B cell (primary cell): ENCODE measurements at regions not wholly inside any gene's neighbourhood (a gene's known extent, or its start where the extent isn't known, plus 50 kb on each side); places are given as distances from the start of the nearest gene placed in this dataset.

Experiments used
- ATAC-seq: fragments of 200-7000 bp; cut with Tn5 transposase; one replicate; pipeline ENCODE4 v1.10.0; 2021; ENCODE audit warnings: low read depth, mild to moderate bottlenecking, moderate number of reproducible peaks, moderate library complexity
- CTCF ChIA-PET: fragments of 350-600 bp; sonication (Branson Sonifier 250); formaldehyde crosslinking; loops from one replicate; lab custom pipeline; 2021; ENCODE audit warnings: antibody characterized with exemption, inconsistent platforms; lab: Charles Lee
- POLR2A ChIA-PET: fragments of 350-600 bp; sonication (Branson Sonifier 250); formaldehyde crosslinking; loops from one replicate; lab custom pipeline; 2021; ENCODE audit warnings: antibody characterized with exemption; lab: Charles Lee
- DNase-seq: peaks from one replicate; pipeline ENCODE4 v3.0.0; 2013
- H2AFZ ChIP-seq: 2 replicates; pipeline ENCODE4 v1.6.1; 2012; ENCODE audit warnings: mild to moderate bottlenecking, low read depth, low read length; ENCODE audit not compliant: insufficient read depth, poor library complexity, severe bottlenecking
- H3K27ac ChIP-seq, 2 donors: 1 replicate in 1 of 2; 2 replicates in 1 of 2; pipeline ENCODE4 v1.5.1; 2012 to 2013; ENCODE audit warnings: low read length in 2 of 2, mild to moderate bottlenecking in 2 of 2, moderate library complexity in 1 of 2
- H3K27me3 ChIP-seq, 4 experiments: fragments of 200-600 bp in 1 of 4; sonication (generic) in 1 of 4; replicated peaks in 1 of 4; 1 replicate in 2 of 4; 2 replicates in 2 of 4; pipeline versions ENCODE4 v1.6.1 to v1.7.0; 2013 to 2016; ENCODE audit warnings: low read length in 3 of 4, mild to moderate bottlenecking in 2 of 4, mixed read lengths in 1 of 4, moderate library complexity in 1 of 4; ENCODE audit not compliant: insufficient read depth in 4 of 4, control insufficient read depth in 3 of 4; ENCODE audit errors: control extremely low read depth in 1 of 4
- H3K36me3 ChIP-seq, 2 experiments: replicated peaks in 1 of 2; 1 replicate in 1 of 2; 2 replicates in 1 of 2; pipeline versions ENCODE4 v1.6.1 to v1.7.1; 2013; ENCODE audit warnings: low read length in 1 of 2; ENCODE audit not compliant: insufficient read depth in 2 of 2, control insufficient read depth in 1 of 2; ENCODE audit errors: control extremely low read depth in 1 of 2, extremely low read depth in 1 of 2
- H3K4me1 ChIP-seq, 2 donors: fragments of 200-600 bp in 1 of 2; sonication (generic) in 1 of 2; 1 replicate in 1 of 2; 2 replicates in 1 of 2; pipeline versions ENCODE4 v1.5.1 to v1.6.1; 2013 to 2017; ENCODE audit warnings: low read length in 2 of 2; ENCODE audit not compliant: control insufficient read depth in 2 of 2, insufficient read depth in 2 of 2
- H3K4me2 ChIP-seq: replicated peaks from 2 replicates; pipeline ENCODE3; 2012; ENCODE audit warnings: mild to moderate bottlenecking, low read depth, low read length; ENCODE audit not compliant: poor library complexity, severe bottlenecking
- H3K4me3 ChIP-seq, 5 experiments: fragments of 200-600 bp in 1 of 5; sonication (generic) in 1 of 5; 1 replicate in 3 of 5; 2 replicates in 2 of 5; pipeline versions ENCODE4 v1.5.1 to v1.7.0; 2011 to 2016; ENCODE audit warnings: low read length in 4 of 5, mild to moderate bottlenecking in 4 of 5, low read depth in 2 of 5, control low read depth in 1 of 5, moderate library complexity in 1 of 5; ENCODE audit not compliant: insufficient read depth in 1 of 5; ENCODE audit errors: control extremely low read depth in 1 of 5, extremely low read depth in 1 of 5
- H3K79me2 ChIP-seq: fragments of 200-600 bp; sonication (generic); one replicate; pipeline ENCODE4 v1.6.0; 2016; ENCODE audit warnings: low read length; ENCODE audit not compliant: control insufficient read depth, insufficient read depth
- H3K9ac ChIP-seq: fragments of 200-600 bp; sonication (generic); 2 replicates; pipeline ENCODE4 v1.6.1; 2017; ENCODE audit warnings: mild to moderate bottlenecking, low read length, moderate library complexity
- H3K9me3 ChIP-seq, 3 donors: one replicate each; pipeline versions ENCODE4 v1.6.1 to v1.7.1; 2013; ENCODE audit warnings: low read length in 2 of 3; ENCODE audit not compliant: control insufficient read depth in 2 of 3, insufficient read depth in 1 of 3; ENCODE audit errors: control extremely low read depth in 1 of 3
- H4K20me1 ChIP-seq: 2 replicates; pipeline ENCODE4 v1.6.0; 2012; ENCODE audit warnings: mild to moderate bottlenecking, low read length; ENCODE audit not compliant: insufficient read depth, control insufficient read depth, poor library complexity, severe bottlenecking
- H3K27ac Mint-ChIP-seq: one replicate; pipeline ENCODE4 v1.8.0; 2021; ENCODE audit warnings: mixed read lengths
- H3K27me3 Mint-ChIP-seq: one replicate; pipeline ENCODE4 v1.8.0; 2021; ENCODE audit warnings: mixed read lengths
- H3K4me1 Mint-ChIP-seq: one replicate; pipeline ENCODE4 v1.8.0; 2021; ENCODE audit warnings: mixed read lengths
- H3K4me3 Mint-ChIP-seq: one replicate; pipeline ENCODE4 v1.8.0; 2021; ENCODE audit warnings: mixed read lengths
- H3K9me3 Mint-ChIP-seq: one replicate; pipeline ENCODE4 v1.8.0; 2022; ENCODE audit warnings: mixed read lengths; ENCODE audit not compliant: insufficient read depth
- EZH2 ChIP-seq: IDR thresholded peaks from 2 replicates; pipeline ENCODE4 v1.6.1; 2012; ENCODE audit warnings: borderline replicate concordance, low read depth, mild to moderate bottlenecking, moderate library complexity, low read length; ENCODE audit not compliant: insufficient read depth, poor library complexity, severe bottlenecking
- WGBS: methylation state at CpG from one replicate; pipeline ENCODE4 v1.1.5; 2013; ENCODE audit warnings: missing lambda C conversion rate; ENCODE audit not compliant: insufficient coverage; 5-methylcytosine and 5-hydroxymethylcytosine counted together
- intact Hi-C: fragments of 100-400 bp; cut with micrococcal nuclease; formaldehyde crosslinking; loops from one replicate; pipeline ENCODE4 v1.10.0; 2022
- TF ChIP-seq, protein P1 (sequence below): fragments of 200-600 bp; IDR thresholded peaks from one replicate; pipeline ENCODE4 v1.8.0; 2022; ENCODE audit warnings: antibody characterized with exemption, mild to moderate bottlenecking

DNA sequence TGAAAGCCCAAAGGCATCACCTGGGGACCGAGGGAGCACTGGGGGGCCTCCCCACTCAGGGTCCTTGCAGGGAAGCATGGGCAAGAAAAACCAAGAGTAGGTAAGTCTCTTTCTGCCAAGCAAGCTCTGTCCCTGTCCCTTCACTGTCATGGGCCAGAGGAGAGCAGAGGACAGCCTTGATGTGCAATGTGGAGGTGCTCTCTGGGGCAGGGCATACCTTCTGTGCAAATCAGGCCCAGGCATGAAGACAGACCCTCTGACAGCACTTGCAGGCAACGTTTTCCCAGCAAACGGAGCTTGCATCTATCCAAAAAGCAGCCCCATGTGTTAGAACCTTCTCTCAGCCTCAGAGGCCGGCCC is 192.5 kb upstream of the PWP1 start:
- POLR2A ChIA-PET = interaction anchor here (0.7 kb wide), 1 partner anchor 464 kb away, joined by 3 read pairs; no protein-coding TSS in a partner anchor
- TF ChIP-seq EZH2 = no peak
- TF ChIP-seq, protein P1, sequence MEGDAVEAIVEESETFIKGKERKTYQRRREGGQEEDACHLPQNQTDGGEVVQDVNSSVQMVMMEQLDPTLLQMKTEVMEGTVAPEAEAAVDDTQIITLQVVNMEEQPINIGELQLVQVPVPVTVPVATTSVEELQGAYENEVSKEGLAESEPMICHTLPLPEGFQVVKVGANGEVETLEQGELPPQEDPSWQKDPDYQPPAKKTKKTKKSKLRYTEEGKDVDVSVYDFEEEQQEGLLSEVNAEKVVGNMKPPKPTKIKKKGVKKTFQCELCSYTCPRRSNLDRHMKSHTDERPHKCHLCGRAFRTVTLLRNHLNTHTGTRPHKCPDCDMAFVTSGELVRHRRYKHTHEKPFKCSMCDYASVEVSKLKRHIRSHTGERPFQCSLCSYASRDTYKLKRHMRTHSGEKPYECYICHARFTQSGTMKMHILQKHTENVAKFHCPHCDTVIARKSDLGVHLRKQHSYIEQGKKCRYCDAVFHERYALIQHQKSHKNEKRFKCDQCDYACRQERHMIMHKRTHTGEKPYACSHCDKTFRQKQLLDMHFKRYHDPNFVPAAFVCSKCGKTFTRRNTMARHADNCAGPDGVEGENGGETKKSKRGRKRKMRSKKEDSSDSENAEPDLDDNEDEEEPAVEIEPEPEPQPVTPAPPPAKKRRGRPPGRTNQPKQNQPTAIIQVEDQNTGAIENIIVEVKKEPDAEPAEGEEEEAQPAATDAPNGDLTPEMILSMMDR = no peak
- H3K4me1 Mint-ChIP-seq = peaks cover 64% of the 10 kb centered on the region

DNA sequence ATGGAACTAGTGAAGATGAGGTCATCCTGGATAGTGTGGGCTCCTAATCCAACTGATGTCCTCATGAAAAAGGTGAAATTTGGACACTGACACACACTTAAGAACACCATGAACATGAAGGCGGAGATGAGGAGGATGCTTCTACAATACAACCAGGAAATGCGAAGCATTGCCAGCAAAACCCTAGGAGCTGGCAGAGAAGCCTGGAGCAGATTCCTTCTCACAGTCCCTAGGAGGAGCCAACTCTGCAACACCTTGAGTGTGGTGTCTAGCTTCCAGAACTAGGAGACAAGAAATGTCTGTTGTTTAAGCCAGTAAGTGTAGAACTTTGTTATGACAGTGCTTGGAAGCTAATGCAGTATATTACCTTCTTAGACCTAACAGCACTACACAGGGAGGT is 191.9 kb upstream of the PWP1 start:
- H3K9me3 Mint-ChIP-seq = peaks cover 3% of the 10 kb centered on the region
- intact Hi-C loops = no loop called here
- H3K4me1 Mint-ChIP-seq = peaks cover 61% of the 10 kb centered on the region
- ChIA-PET CTCF (no interaction called here), POLR2A (interaction anchor here (0.7 kb wide), 1 partner anchor 464 kb away, joined by 3 read pairs; no protein-coding TSS in a partner anchor)
- ATAC-seq (no peak), DNase-seq (no peak)
- H3K27ac Mint-ChIP-seq = no peak overlapping the region
- H3K4me2 ChIP-seq = peak overlapping the region; percentile 73
- peaks cover 59 to 62% of the 10 kb centered on the region in 2 donors for H3K4me1 ChIP-seq
- H3K27me3 ChIP-seq = no peaks in the 10 kb centered on the region
- no peak overlapping the region for H3K4me3 Mint-ChIP-seq
- no peaks in the 10 kb centered on the region for H3K79me2 ChIP-seq
- no peaks in the 10 kb centered on the region for H3K36me3 ChIP-seq
- TF ChIP-seq EZH2 = no peak
- TF ChIP-seq, protein P1 = no peak
- no peak overlapping the region for H2AFZ ChIP-seq
- H3K27me3 Mint-ChIP-seq = peaks cover 4% of the 10 kb centered on the region
- no peaks in the 10 kb centered on the region for H4K20me1 ChIP-seq
- peaks cover 0 to 6% (median 0%) of the 10 kb centered on the region in 3 donors for H3K9me3 ChIP-seq
- no peak overlapping the region for H3K9ac ChIP-seq
- H3K4me3 ChIP-seq = no peak overlapping the region
- no peak overlapping the region for H3K27ac ChIP-seq
- 100% methylated on average over 1 of the region's 2 CpGs for WGBS

More for the DNA sequence above, 192.5 kb upstream of the PWP1 start:
- H3K79me2 ChIP-seq = no peaks in the 10 kb centered on the region
- ATAC-seq (no peak), DNase-seq (no peak)
- no peaks in the 10 kb centered on the region for H3K36me3 ChIP-seq
- WGBS = 64% methylated on average over 4 of the region's 4 CpGs
- H3K4me2 ChIP-seq = peak overlapping the region; percentile 73
- peaks cover 4% of the 10 kb centered on the region for H3K27me3 Mint-ChIP-seq
- peak overlapping the region; percentile 90 for H3K27ac Mint-ChIP-seq
- peaks cover 0 to 6% (median 0%) of the 10 kb centered on the region in 3 donors for H3K9me3 ChIP-seq
- intact Hi-C loops = no loop called here
- peak overlapping the region; percentile 50 for H2AFZ ChIP-seq
- peak overlapping the region; percentile 75 for H3K4me3 Mint-ChIP-seq
- peaks cover 59 to 62% of the 10 kb centered on the region in 2 donors for H3K4me1 ChIP-seq
- H3K27ac ChIP-seq = peak overlapping the region; percentile 57 to 73
- CTCF ChIA-PET = interaction anchor here (1.2 kb wide), 1 partner anchor 26 kb away, joined by 4 read pairs; no protein-coding TSS in a partner anchor
- H3K27me3 ChIP-seq = no peaks in the 10 kb centered on the region
- H3K9me3 Mint-ChIP-seq = peaks cover 3% of the 10 kb centered on the region
- H3K4me3 ChIP-seq = peak overlapping the region in 3 of 5 experiments; percentile 5 to 10 (median 10)
- H3K9ac ChIP-seq = peak overlapping the region; percentile 2
- H4K20me1 ChIP-seq = no peaks in the 10 kb centered on the region
